ENCODE measurements at regions not wholly inside any gene's neighbourhood (a gene's known extent, or its start where the extent isn't known, plus 50 kb on each side); places are given as distances from the start of the nearest gene placed in this dataset.
"Not testable (repeated sequence)": the region's sequence is repeated elsewhere in the genome, so short reads cannot be mapped to it uniquely, and the experiment has no call there.

DNA sequence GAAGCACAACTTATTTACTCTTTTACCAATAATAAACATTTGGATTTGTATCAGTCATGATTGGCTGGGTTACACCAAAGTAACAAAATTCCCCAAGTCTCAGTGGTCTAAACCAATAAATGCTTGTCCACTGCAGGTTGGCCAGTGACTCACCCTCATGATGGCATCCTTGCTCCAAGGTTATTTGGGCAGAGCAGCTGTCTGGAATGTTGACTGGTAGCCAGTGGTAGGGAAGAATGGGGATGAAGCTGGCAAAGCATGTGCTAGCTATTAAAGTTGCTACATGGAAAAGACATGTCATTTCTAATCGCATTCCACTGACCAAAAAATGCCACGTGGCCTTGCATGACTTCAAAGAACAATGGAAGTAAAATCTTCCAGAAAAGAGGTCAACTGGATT lies 1168.7 kb upstream of the CELF2 start:
- no peak for DNase-seq

DNA sequence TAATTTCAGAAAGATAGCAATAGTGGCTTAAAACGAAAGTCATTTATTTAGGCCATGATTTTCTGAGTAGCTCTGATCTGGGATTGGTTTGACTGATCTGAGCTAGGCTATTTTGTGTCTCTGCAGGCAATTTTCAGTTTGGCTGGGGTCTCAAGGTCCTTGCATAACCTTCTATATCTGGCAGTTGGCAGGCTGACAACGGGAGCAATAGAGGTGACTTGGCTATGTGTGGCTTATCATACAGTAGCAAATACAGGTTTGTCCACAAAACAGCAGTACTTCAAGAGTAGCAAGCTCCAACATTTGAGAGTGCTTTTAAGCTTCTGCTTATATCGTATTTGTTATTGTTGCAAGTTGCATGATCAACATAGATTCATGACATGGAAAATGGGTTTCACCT lies 1167.3 kb upstream of the CELF2 start:
- no peak for DNase-seq

DNA sequence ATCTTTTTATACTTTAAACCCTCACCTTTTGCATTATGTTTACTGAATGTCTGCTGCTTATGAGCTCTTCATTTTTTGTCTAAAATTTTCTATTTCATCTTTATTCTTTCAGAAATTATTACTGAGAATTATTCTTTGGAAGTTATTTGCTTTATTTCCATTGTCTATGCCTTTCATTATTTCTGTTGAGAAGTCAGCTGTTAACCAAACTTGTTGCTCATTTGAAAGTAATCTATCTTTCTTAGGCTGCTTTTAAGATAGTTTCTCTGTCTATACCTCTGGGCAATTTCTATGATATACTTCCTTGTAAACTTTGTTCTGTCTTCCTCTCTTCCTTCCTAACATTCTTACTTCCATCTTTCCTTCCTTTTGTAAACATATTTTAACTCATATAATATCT lies 1165.9 kb upstream of the CELF2 start:
- DNase-seq, result no peak

GRCh38 chr10:9853405-9854355 lies 1164.0 kb upstream of the CELF2 start:
- no peak for DNase-seq

DNA sequence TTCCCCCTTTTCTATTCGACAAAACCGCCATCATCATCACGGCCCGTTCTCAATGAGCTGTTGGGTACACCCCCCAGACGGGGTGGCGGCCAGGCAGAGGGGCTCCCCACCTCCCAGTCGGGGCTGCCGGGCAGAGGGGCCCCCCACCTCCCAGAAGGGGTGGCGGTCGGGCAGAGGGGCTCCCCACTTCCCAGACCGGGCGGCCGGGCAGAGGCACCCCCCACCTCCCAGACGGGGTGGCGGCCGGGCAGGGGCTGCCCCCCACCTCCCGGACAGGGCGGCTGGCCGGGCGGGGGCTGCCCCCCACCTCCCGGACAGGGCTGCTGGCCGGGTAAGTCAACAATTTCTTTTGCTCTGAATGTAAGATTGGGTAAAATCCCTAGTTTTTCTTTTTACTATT lies 1162.2 kb upstream of the CELF2 start:
- not testable (repeated sequence) for DNase-seq

DNA sequence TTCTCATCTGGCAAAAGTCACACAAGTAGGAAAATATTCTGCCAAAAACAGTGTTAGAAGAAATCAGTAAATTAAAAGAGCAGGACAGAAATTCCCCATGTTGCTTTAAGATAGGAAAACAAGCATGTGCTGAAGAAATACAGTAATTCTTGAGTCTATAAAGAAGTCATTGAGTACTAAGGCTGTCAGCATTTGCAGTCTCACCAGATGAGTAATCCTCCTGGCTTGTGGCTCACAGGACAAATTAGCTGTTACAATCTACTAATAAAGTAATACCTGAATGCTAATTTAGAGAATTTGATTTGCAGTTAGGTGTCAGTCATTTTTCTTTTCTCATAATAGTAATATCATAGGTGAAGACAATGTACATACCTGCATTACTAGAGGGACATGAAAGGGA lies 1158.9 kb upstream of the CELF2 start:
- no peak for DNase-seq

- DNase-seq, result no peak
Measured at GRCh38 chr10:9860045-9860444, 1157.6 kb upstream of the CELF2 start.

DNA sequence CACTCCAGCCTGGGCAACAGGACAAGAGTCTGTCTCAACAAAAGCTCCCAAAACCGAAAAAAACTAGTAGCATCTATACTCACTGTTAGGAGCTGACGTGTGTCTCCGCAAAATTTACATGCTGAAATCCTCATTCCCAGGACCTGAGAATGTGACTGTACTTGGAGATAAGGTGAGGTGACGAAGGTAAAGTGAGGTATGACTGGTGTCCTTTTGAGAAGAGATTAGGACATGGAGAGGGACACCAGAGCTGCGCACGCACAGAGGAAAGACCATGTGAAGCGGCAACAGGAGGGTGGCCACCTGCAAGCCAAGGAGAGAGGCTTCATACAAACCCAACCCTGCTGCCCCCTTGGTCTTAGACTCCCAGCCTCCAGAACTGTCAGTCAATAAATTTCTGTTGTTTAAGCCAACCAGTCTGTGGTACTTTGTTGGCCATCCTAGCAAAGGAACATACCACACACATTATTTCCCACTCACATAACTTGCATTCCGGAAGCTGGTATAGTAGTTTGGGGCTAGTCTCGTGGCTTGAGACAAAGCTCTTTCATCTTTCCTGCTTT lies 1154.0 kb upstream of the CELF2 start:
- no peak for DNase-seq

DNA sequence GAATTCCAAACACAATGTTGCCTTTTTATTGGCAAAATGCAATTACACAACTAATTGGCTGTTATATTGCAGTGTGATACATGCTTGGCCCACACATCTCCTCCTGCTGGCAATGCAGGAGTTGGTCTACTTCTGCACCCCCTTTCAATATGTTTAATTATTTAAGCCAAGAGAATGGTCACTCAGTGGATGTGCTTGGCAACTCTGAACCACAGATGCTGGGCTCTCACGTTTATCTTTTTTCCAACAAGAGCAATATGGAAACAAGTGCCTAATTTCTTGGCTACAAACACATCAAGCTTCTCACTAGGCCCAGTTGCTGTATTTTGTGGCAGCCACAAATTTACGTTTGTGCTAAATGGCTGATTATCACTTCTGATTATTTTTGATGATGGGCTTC lies 1149.2 kb upstream of the CELF2 start:
- no peak for DNase-seq

GRCh38 chr10:9869205-9869604 lies 1148.5 kb upstream of the CELF2 start:
- DNase-seq, result no peak

GRCh38 chr10:9869606-9870176 lies 1148.0 kb upstream of the CELF2 start:
- no peak for DNase-seq

GRCh38 chr10:9875353-9875752 lies 1142.3 kb upstream of the CELF2 start:
- no peak for DNase-seq

DNA sequence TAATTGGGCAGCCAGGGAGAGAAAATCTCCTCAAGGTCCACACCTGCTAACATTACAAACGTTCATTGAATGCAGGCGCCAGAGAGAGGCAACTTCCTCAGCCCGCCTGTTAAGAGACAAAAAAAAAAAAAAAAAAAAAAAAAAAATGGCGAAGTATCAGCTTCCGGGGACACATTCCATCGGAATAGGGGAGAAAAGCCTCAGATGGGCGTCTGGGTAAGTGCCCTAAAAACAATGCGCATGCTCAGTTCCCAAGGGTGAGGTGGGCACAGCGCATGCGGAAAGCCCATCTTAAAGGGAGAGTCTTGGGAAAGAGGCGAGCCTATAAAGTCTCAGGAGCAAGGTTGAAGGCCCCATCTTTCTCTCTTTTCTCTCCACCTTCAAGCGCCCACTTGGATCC lies 1139.7 kb upstream of the CELF2 start:
- DNase-seq, result no peak

DNA sequence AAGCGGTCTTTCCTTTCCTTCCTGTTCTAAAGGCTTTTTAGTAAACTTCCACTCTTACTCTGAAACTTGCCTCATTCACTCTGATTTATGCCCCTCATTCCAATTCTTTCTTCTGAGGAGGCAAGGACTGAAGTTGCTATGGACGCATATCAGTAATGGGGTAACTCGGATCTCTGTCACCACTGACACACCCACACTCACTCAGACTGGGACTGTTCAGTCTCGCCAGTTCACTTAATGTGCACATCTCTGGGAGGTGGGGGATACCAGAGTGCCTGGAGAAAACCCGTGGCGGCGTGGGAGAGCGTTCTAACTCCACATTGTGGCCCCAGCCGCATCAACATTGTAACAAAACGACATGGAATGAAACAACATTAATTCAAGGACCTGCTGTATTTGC lies 1139.3 kb upstream of the CELF2 start:
- DNase-seq, result no peak

GRCh38 chr10:9885761-9886160 lies 1131.9 kb upstream of the CELF2 start:
- DNase-seq, result no peak

DNA sequence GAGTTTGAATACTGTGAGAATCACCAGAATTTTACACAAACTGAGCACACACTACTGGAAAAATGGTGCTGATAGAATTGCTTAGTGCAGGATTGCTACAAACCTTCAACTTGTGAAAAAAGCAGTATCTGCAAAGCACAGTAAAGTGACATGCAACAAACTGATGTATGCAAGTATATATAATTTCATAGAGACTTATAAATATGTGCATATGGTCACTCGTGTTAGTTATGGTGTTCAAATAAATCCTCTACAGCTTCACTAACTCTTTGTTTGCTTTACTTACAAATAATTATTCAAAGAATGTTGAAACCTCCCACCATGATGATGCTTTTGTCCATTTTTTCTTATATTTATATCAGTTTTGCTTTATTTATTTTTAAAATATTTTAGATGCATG lies 1130.9 kb upstream of the CELF2 start:
- no peak for DNase-seq

DNA sequence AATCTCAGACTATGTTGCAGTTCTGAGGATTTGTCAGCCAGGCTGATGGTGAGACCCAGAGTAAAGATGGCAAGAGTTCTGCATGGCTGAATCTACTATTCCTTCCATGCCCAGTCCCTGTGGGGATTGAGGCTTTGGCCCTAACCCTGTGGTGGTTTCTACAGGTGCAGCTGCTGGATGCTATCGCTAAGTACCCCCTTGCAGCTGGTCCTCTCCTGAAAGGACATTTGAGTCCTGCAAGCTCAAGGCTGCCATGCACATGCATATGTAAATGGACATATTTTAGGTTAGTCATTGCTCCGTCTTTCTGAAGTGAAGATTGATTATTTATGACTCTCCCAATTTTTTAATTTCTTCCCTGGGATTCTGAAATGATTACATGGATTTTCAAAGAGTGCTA lies 1122.2 kb upstream of the CELF2 start:
- no peak for DNase-seq

DNA sequence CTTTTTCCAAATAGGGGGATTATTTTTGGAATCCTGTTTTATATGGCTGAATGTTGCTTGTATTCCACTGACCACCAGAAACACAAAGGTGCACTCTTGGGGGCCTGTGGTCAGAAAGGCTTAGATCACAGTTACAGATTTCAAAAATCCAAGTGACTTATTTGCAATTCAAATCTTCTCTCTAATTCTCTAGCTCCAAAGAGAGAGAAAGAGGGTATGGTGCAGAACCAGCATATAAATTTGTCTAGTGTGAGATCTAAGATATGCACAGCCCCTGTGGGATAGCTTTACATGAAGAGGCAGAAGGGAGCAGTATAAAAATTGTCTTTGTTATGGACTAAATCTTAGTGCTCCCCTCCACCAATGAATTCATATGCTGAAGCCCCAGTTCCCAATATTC lies 1121.7 kb upstream of the CELF2 start:
- DNase-seq, result no peak

DNA sequence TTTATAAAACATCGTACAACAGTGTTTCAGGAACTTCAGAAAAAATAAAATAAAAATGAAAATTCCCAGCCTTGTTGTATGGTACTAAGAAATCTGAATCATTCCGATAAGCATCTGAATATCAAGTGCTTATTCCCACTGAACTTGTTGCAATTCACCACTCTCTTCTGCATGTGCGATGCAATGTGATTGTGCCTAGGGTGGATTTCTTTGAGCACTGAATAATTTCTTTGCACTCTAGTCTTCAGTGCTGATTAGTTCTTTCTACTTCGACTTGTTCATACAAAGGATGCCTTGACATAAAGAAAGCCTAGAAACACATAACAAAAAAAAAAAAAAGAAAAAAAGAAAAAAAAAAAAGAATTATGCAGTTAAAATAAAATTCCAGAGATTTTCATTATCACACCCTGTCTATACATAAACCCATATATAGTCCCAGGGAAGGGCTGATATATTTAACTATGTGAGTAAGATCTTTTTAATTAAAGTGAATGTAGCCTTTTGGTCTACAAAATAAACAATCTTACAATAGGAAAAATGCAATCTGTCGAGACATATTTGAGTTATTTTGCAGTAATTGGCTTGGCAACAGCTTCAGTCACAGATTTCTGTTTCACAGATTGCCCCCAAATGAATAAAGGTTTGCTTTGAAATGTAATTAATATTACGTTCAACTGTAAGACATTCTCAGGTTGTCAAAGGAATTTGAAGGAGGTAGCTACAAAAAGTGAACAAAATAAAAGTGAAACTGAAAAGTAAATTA lies 1118.9 kb upstream of the CELF2 start:
- no peak for DNase-seq

DNA sequence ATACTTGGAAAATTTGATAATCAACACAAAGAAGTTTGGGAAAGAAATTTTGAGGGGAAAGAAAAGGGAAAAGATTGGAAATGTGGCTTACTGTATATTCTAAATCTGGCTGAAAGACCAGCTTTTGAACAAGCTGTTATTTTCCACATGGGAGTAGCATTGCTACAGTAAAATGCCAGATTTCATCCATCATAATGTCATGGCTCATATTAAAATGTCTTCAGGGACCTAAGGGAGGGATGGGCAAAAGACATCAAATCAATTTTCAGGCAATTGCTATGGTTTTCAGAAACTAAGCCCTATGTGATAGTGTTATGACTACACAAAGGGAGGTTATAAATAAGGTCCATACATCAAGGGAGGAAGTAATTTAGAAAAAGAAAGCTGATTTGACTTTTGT lies 1116.9 kb upstream of the CELF2 start:
- DNase-seq, result no peak

GRCh38 chr10:9901971-9902370 lies 1115.7 kb upstream of the CELF2 start:
- DNase-seq, result no peak

GRCh38 chr10:9910446-9910845 lies 1107.2 kb upstream of the CELF2 start:
- no peak for DNase-seq

GRCh38 chr10:9911488-9911887 lies 1106.2 kb upstream of the CELF2 start:
- DNase-seq, result no peak
